ENCODE measurements at regions not wholly inside any gene's neighbourhood (a gene's known extent, or its start where the extent isn't known, plus 50 kb on each side); places are given as distances from the start of the nearest gene placed in this dataset.

GRCh38 chr14:30227876-30228275, 300.2 kb upstream of the PRKD1 start:
- peak overlapping the region; percentile 54 for H3K4me2 ChIP-seq (ENCODE audit: extremely low read depth, insufficient read depth, low read length)
- H3K9ac ChIP-seq (ENCODE audit: insufficient read depth, low read length): no peak overlapping the region
- TF ChIP-seq EZH2 (IDR thresholded peaks at IDR 0.05; ENCODE audit: low read length, missing control alignments) (no peak), CTCF (conservative IDR thresholded peaks at IDR 0.05 in 1 of 2, IDR thresholded peaks at IDR 0.05 in 1 of 2; ENCODE audit: low read depth in 1 of 2, low read length in 2 of 2) (no peak)
- H3K4me3 ChIP-seq (replicated peaks in 1 of 4; ENCODE audit: control extremely low read depth in 1 of 4, insufficient read depth in 1 of 4, low read depth in 3 of 4, low read length in 4 of 4): no peak overlapping the region
- H3K27me3 ChIP-seq (ENCODE audit: control insufficient read depth, insufficient read depth, low read length): no peaks in the 10 kb centered on the region
- peak overlapping the region; percentile 44 for H3K27ac ChIP-seq (ENCODE audit: insufficient read depth, low read length)
- peaks cover 12% of the 10 kb centered on the region for H3K4me1 ChIP-seq (ENCODE audit: control insufficient read depth, extremely low read depth, insufficient read depth, low read length)
- H4K20me1 ChIP-seq (ENCODE audit: control insufficient read depth, extremely low read depth, insufficient read depth, low read length): no peaks in the 10 kb centered on the region
- H2AFZ ChIP-seq (ENCODE audit: low read length): no peak overlapping the region
- DNase-seq (ENCODE audit: low read depth in 2 of 2): peak; percentile 68 to 82
- no peaks in the 10 kb centered on the region for H3K79me2 ChIP-seq (ENCODE audit: control insufficient read depth, insufficient read depth, low read length)
- H3K9me3 ChIP-seq (ENCODE audit: control insufficient read depth, insufficient read depth, low read depth, low read length): no peaks in the 10 kb centered on the region
- no peaks in the 10 kb centered on the region for H3K36me3 ChIP-seq (ENCODE audit: control insufficient read depth, insufficient read depth, low read length)

GRCh38 chr14:30230719-30231118, 303.1 kb upstream of the PRKD1 start:
- H3K4me3 ChIP-seq (replicated peaks in 1 of 4; ENCODE audit: control extremely low read depth in 1 of 4, insufficient read depth in 1 of 4, low read depth in 3 of 4, low read length in 4 of 4): no peak overlapping the region
- H3K27ac ChIP-seq (ENCODE audit: insufficient read depth, low read length): no peak overlapping the region
- TF ChIP-seq CTCF (conservative IDR thresholded peaks at IDR 0.05 in 1 of 2, IDR thresholded peaks at IDR 0.05 in 1 of 2; ENCODE audit: low read depth in 1 of 2, low read length in 2 of 2): no peak
- TF ChIP-seq EZH2 (IDR thresholded peaks at IDR 0.05; ENCODE audit: low read length, missing control alignments): no peak
- no peaks in the 10 kb centered on the region for H3K79me2 ChIP-seq (ENCODE audit: control insufficient read depth, insufficient read depth, low read length)
- H4K20me1 ChIP-seq (ENCODE audit: control insufficient read depth, extremely low read depth, insufficient read depth, low read length): no peaks in the 10 kb centered on the region
- no peaks in the 10 kb centered on the region for H3K36me3 ChIP-seq (ENCODE audit: control insufficient read depth, insufficient read depth, low read length)
- H3K9me3 ChIP-seq (ENCODE audit: control insufficient read depth, insufficient read depth, low read depth, low read length): no peaks in the 10 kb centered on the region
- H3K4me1 ChIP-seq (ENCODE audit: control insufficient read depth, extremely low read depth, insufficient read depth, low read length): peaks cover 2% of the 10 kb centered on the region
- H3K9ac ChIP-seq (ENCODE audit: insufficient read depth, low read length): no peak overlapping the region
- no peak for DNase-seq (ENCODE audit: low read depth in 2 of 2)
- H3K27me3 ChIP-seq (ENCODE audit: control insufficient read depth, insufficient read depth, low read length): no peaks in the 10 kb centered on the region
- no peak overlapping the region for H2AFZ ChIP-seq (ENCODE audit: low read length)
- no peak overlapping the region for H3K4me2 ChIP-seq (ENCODE audit: extremely low read depth, insufficient read depth, low read length)

- H3K27ac ChIP-seq (ENCODE audit: insufficient read depth, low read length): no peak overlapping the region
- H3K27me3 ChIP-seq (ENCODE audit: control insufficient read depth, insufficient read depth, low read length): no peaks in the 10 kb centered on the region
- no peak for TF ChIP-seq EZH2 (IDR thresholded peaks at IDR 0.05; ENCODE audit: low read length, missing control alignments)
- TF ChIP-seq CTCF (conservative IDR thresholded peaks at IDR 0.05 in 1 of 2, IDR thresholded peaks at IDR 0.05 in 1 of 2; ENCODE audit: low read depth in 1 of 2, low read length in 2 of 2): no peak
- no peak overlapping the region for H3K9ac ChIP-seq (ENCODE audit: insufficient read depth, low read length)
- H3K4me3 ChIP-seq (replicated peaks in 1 of 4; ENCODE audit: control extremely low read depth in 1 of 4, insufficient read depth in 1 of 4, low read depth in 3 of 4, low read length in 4 of 4): no peak overlapping the region
- H4K20me1 ChIP-seq (ENCODE audit: control insufficient read depth, extremely low read depth, insufficient read depth, low read length): no peaks in the 10 kb centered on the region
- no peak overlapping the region for H3K4me2 ChIP-seq (ENCODE audit: extremely low read depth, insufficient read depth, low read length)
- no peaks in the 10 kb centered on the region for H3K9me3 ChIP-seq (ENCODE audit: control insufficient read depth, insufficient read depth, low read depth, low read length)
- DNase-seq (ENCODE audit: low read depth in 2 of 2): peak in 1 of 2 donors; percentile 54
- H3K4me1 ChIP-seq (ENCODE audit: control insufficient read depth, extremely low read depth, insufficient read depth, low read length): no peaks in the 10 kb centered on the region
- no peaks in the 10 kb centered on the region for H3K79me2 ChIP-seq (ENCODE audit: control insufficient read depth, insufficient read depth, low read length)
- no peak overlapping the region for H2AFZ ChIP-seq (ENCODE audit: low read length)
- H3K36me3 ChIP-seq (ENCODE audit: control insufficient read depth, insufficient read depth, low read length): no peaks in the 10 kb centered on the region
These were observed 307.3 kb upstream of the PRKD1 start for GRCh38 chr14:30234966-30235365.
